Keratinocyte (primary cell): ENCODE measurements at regions not wholly inside any gene's neighbourhood (a gene's known extent, or its start where the extent isn't known, plus 50 kb on each side); places are given as distances from the start of the nearest gene placed in this dataset.
A peak's percentile ranks its signal among the peaks of the same experiment; 100 is the strongest.

ENCODE experiments used
- DNase-seq: peaks from one replicate; pipeline ENCODE4 v3.0.0-alpha.2; 2011; ENCODE audit warnings: low read depth, missing footprints, low spot score
- FAIRE-seq: peaks from 2 replicates; lab custom pipeline; 2011; peaks lifted over from hg19 to GRCh38; lab: Jason Lieb, UNC
- H2AFZ ChIP-seq: 2 replicates; pipeline ENCODE4 v1.6.0; 2012; ENCODE audit warnings: low read length, control low read depth, inconsistent platforms; ENCODE audit not compliant: control insufficient read depth
- H3K27ac ChIP-seq: 2 replicates; pipeline ENCODE4 v1.5.1; 2011; ENCODE audit warnings: low read length; ENCODE audit not compliant: control insufficient read depth, insufficient read depth
- H3K27me3 ChIP-seq: 3 replicates; pipeline ENCODE4 v1.6.0; 2011; ENCODE audit warnings: low read length; ENCODE audit not compliant: control insufficient read depth, insufficient read depth; ENCODE audit errors: extremely low read depth
- H3K36me3 ChIP-seq, 2 experiments: 2 replicates in 1 of 2; 3 replicates in 1 of 2; pipeline ENCODE4 v1.5.1; 2011; ENCODE audit warnings: low read length in 2 of 2, mild to moderate bottlenecking in 1 of 2; ENCODE audit not compliant: control insufficient read depth in 2 of 2, insufficient read depth in 2 of 2; ENCODE audit errors: extremely low read depth in 1 of 2
- H3K4me1 ChIP-seq: 3 replicates; pipeline ENCODE4 v1.5.1; 2011; ENCODE audit warnings: low read length; ENCODE audit not compliant: control insufficient read depth, insufficient read depth; ENCODE audit errors: extremely low read depth
- H3K4me2 ChIP-seq: 3 replicates; pipeline ENCODE4 v1.6.0; 2011; ENCODE audit warnings: low read depth, low read length; ENCODE audit not compliant: control insufficient read depth, insufficient read depth; ENCODE audit errors: extremely low read depth
- H3K4me3 ChIP-seq, 3 experiments: fragments of 200-600 bp in 1 of 3; sonication (generic) in 1 of 3; 2 replicates in 2 of 3; 3 replicates in 1 of 3; pipeline ENCODE4 v1.5.1; 2011 to 2016; ENCODE audit warnings: low read length in 3 of 3, mild to moderate bottlenecking in 3 of 3, control low read depth in 2 of 3, inconsistent platforms in 1 of 3, low read depth in 1 of 3, mixed read lengths in 1 of 3, mixed run types in 1 of 3, moderate library complexity in 1 of 3; ENCODE audit not compliant: control insufficient read depth in 2 of 3, insufficient read depth in 2 of 3; ENCODE audit errors: extremely low read depth in 1 of 3
- H3K79me2 ChIP-seq: 2 replicates; pipeline ENCODE4 v1.6.0; 2012; ENCODE audit warnings: low read length; ENCODE audit not compliant: control insufficient read depth, insufficient read depth
- H3K9ac ChIP-seq: 3 replicates; pipeline ENCODE4 v1.6.0; 2011; ENCODE audit warnings: low read length; ENCODE audit not compliant: control insufficient read depth, insufficient read depth; ENCODE audit errors: extremely low read depth
- H3K9me1 ChIP-seq: 3 replicates; pipeline ENCODE4 v1.6.0; 2011; ENCODE audit warnings: low read length; ENCODE audit not compliant: control insufficient read depth, insufficient read depth; ENCODE audit errors: extremely low read depth
- H3K9me3 ChIP-seq: 2 replicates; pipeline ENCODE4 v1.5.1; 2012; ENCODE audit warnings: low read depth, low read length; ENCODE audit not compliant: control insufficient read depth
- H4K20me1 ChIP-seq: 3 replicates; pipeline ENCODE4 v1.6.0; 2011; ENCODE audit warnings: low read length; ENCODE audit not compliant: control insufficient read depth, insufficient read depth; ENCODE audit errors: extremely low read depth
- EZH2 ChIP-seq: IDR thresholded peaks from one replicate; pipeline ENCODE4 v1.6.1; 2012; ENCODE audit warnings: inconsistent platforms, mild to moderate bottlenecking, low read length, moderate library complexity
- dilution Hi-C: fragments of 300-500 bp; cut with MboI; formaldehyde crosslinking; loops from one replicate; pipeline ENCODE4 v1.7.0; 2020; ENCODE audit warnings: low sequenced_read_pairs; ENCODE audit not compliant: extremely low pct_ligation_motif_present
- TF ChIP-seq, protein P1 (sequence below), 3 experiments: IDR thresholded peaks in 1 of 3; conservative IDR thresholded peaks in 1 of 3; optimal IDR thresholded peaks in 1 of 3; 2 replicates in 2 of 3; 3 replicates in 1 of 3; pipeline versions ENCODE3 to v1.5.1; 2011; ENCODE audit warnings: low read length in 3 of 3, mild to moderate bottlenecking in 3 of 3, moderate library complexity in 2 of 3, control low read depth in 1 of 3, inconsistent platforms in 1 of 3; ENCODE audit not compliant: insufficient read depth in 2 of 3; ENCODE audit errors: extremely low read depth in 1 of 3

DNA sequence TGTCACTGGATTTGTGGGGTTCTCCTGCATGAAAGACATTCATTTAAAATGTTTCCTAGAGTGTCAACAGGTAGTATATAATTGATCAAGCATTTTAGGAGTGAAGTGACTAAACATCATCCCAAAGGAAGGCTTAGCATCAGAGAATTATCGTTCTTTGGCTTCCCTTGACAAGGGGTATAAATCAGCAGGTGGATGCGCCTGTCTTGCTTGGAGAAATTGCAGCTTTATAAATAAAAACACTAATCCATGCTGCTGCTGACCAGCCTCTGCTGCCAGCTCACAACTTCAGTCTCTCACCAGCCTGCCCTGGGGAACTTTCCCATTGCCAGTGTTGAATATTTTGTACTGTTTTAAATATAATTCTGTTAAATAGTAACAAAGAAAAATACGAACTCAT, 1184.7 kb upstream of the TENM4 start:
- Histone ChIP-seq H3K4me1 (no peaks in the 10 kb centered on the region), H3K9me3 (no peaks in the 10 kb centered on the region), H3K36me3 (no peaks in the 10 kb centered on the region), H3K79me2 (no peaks in the 10 kb centered on the region), H3K27ac (no peak overlapping the region), H3K9me1 (no peaks in the 10 kb centered on the region), H2AFZ (no peak overlapping the region), H3K27me3 (no peaks in the 10 kb centered on the region), H3K4me3 (no peak overlapping the region), H3K9ac (no peak overlapping the region), H4K20me1 (no peaks in the 10 kb centered on the region), H3K4me2 (no peak overlapping the region)
- FAIRE-seq = no peak
- no peak for TF ChIP-seq EZH2
- TF ChIP-seq, protein P1, sequence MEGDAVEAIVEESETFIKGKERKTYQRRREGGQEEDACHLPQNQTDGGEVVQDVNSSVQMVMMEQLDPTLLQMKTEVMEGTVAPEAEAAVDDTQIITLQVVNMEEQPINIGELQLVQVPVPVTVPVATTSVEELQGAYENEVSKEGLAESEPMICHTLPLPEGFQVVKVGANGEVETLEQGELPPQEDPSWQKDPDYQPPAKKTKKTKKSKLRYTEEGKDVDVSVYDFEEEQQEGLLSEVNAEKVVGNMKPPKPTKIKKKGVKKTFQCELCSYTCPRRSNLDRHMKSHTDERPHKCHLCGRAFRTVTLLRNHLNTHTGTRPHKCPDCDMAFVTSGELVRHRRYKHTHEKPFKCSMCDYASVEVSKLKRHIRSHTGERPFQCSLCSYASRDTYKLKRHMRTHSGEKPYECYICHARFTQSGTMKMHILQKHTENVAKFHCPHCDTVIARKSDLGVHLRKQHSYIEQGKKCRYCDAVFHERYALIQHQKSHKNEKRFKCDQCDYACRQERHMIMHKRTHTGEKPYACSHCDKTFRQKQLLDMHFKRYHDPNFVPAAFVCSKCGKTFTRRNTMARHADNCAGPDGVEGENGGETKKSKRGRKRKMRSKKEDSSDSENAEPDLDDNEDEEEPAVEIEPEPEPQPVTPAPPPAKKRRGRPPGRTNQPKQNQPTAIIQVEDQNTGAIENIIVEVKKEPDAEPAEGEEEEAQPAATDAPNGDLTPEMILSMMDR (optimal IDR thresholded peaks at IDR 0.05 in 1 of 3, IDR thresholded peaks at IDR 0.05 in 1 of 3, conservative IDR thresholded peaks at IDR 0.05 in 1 of 3; ENCODE audit: extremely low read depth in 1 of 3, insufficient read depth in 2 of 3, low read length in 3 of 3) = no peak
- DNase-seq = no peak
- dilution Hi-C loops = no loop called here

DNA sequence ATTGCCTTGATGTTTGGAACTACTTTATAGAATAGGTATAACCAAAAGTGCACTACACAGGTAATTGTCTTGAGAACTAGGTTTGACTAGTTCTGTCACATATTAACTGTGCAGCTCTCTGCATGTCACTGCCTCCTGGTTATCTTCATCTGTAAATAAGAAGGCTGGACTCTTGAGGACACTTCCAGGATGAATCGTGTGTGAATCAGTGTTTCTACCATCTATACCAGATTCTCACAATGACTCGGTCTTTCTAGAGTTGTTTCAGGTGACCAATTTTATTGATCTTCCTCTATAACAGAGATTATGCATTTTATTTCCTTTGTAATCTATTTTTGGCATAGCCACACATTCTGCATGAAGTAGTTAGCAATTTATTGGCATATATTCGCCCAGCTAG, 1181.0 kb upstream of the TENM4 start:
- DNase-seq (no peak), FAIRE-seq (peak; percentile 46)
- no peak overlapping the region for H2AFZ ChIP-seq
- dilution Hi-C loops = no loop called here
- H3K9me3 ChIP-seq = no peaks in the 10 kb centered on the region
- H3K4me1 ChIP-seq = no peaks in the 10 kb centered on the region
- H4K20me1 ChIP-seq = no peaks in the 10 kb centered on the region
- TF ChIP-seq, protein P1 (optimal IDR thresholded peaks at IDR 0.05 in 1 of 3, IDR thresholded peaks at IDR 0.05 in 1 of 3, conservative IDR thresholded peaks at IDR 0.05 in 1 of 3; ENCODE audit: extremely low read depth in 1 of 3, insufficient read depth in 2 of 3, low read length in 3 of 3) = no peak
- TF ChIP-seq EZH2 = no peak
- H3K9ac ChIP-seq = no peak overlapping the region
- H3K27ac ChIP-seq = no peak overlapping the region
- H3K4me2 ChIP-seq = no peak overlapping the region
- no peak overlapping the region for H3K4me3 ChIP-seq
- H3K27me3 ChIP-seq = no peaks in the 10 kb centered on the region
- H3K9me1 ChIP-seq = no peaks in the 10 kb centered on the region
- no peaks in the 10 kb centered on the region for H3K79me2 ChIP-seq
- H3K36me3 ChIP-seq = no peaks in the 10 kb centered on the region
